Parathyroid adenoma (tissue), 2 donors: ENCODE measurements at regions not wholly inside any gene's neighbourhood (a gene's known extent, or its start where the extent isn't known, plus 50 kb on each side); places are given as distances from the start of the nearest gene placed in this dataset.

Experiments
- H2AFZ ChIP-seq: fragments of 300-600 bp; sonication (generic); one replicate; pipeline ENCODE4 v1.7.0; 2017; ENCODE audit warnings: antibody characterized with exemption, mild to moderate bottlenecking
- H3K27ac ChIP-seq: fragments of 300-600 bp; sonication (generic); one replicate; pipeline ENCODE4 v1.7.0; 2017
- H3K27me3 ChIP-seq: fragments of 300-600 bp; sonication (generic); one replicate; pipeline ENCODE4 v1.7.0; 2017; ENCODE audit warnings: low read length; ENCODE audit not compliant: control insufficient read depth, insufficient read depth
- H3K36me3 ChIP-seq: fragments of 300-600 bp; sonication (generic); one replicate; pipeline ENCODE4 v1.7.0; 2017; ENCODE audit warnings: low read length; ENCODE audit not compliant: control insufficient read depth, insufficient read depth
- H3K4me1 ChIP-seq: fragments of 300-600 bp; sonication (generic); one replicate; pipeline ENCODE4 v1.7.0; 2017; ENCODE audit warnings: control low read depth
- H3K4me2 ChIP-seq: fragments of 300-600 bp; sonication (generic); one replicate; pipeline ENCODE4 v1.7.0; 2017; ENCODE audit warnings: low read length
- H3K4me3 ChIP-seq: fragments of 300-600 bp; sonication (generic); one replicate; pipeline ENCODE4 v1.7.0; 2017; ENCODE audit warnings: low read depth, low read length
- H3K79me2 ChIP-seq: fragments of 300-600 bp; sonication (generic); one replicate; pipeline ENCODE4 v1.7.0; 2017; ENCODE audit warnings: control low read depth
- H3K9ac ChIP-seq: fragments of 300-600 bp; sonication (generic); one replicate; pipeline ENCODE4 v1.7.0; 2017; ENCODE audit warnings: mild to moderate bottlenecking
- H3K9me3 ChIP-seq: fragments of 300-600 bp; sonication (generic); one replicate; pipeline ENCODE4 v1.7.0; 2017; ENCODE audit warnings: low read length; ENCODE audit not compliant: control insufficient read depth
- CTCF ChIP-seq: fragments of 300-600 bp; sonication (generic); IDR thresholded peaks from one replicate; pipeline ENCODE4 v1.7.0; 2017; ENCODE audit warnings: antibody characterized with exemption, mild to moderate bottlenecking
- donor health status: primary hyperparathyroidism.

GRCh38 chr10:130542761-130543160, 406.6 kb downstream of the GLRX3 start:
- no peak overlapping the region for H3K9ac ChIP-seq
- H3K36me3 ChIP-seq = no peaks in the 10 kb centered on the region
- H3K27me3 ChIP-seq = no peaks in the 10 kb centered on the region
- H3K79me2 ChIP-seq = no peaks in the 10 kb centered on the region
- no peak overlapping the region for H2AFZ ChIP-seq
- H3K4me1 ChIP-seq = no peaks in the 10 kb centered on the region
- no peak overlapping the region for H3K4me3 ChIP-seq
- H3K9me3 ChIP-seq = no peaks in the 10 kb centered on the region
- H3K4me2 ChIP-seq = no peak overlapping the region
- no peak overlapping the region for H3K27ac ChIP-seq
- TF ChIP-seq CTCF = no peak

DNA sequence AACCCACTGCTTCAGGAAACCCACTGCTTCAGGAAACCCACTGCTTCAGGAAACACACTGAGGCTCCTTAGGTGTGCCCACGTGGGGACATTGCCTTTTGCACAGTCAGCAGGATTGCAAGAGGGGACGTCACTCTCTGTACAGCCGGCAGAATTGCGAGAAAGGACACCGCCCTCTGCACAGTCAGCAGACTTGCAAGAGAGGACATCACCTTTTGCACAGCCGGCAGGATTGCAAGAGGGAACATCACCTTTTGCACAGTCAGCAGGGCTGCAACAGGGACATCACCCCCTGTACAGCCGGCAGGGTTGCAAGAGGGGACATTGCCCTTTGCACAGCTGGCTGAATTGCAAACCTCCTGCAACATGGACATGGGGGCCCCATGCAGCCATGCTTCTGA, 407.6 kb downstream of the GLRX3 start:
- no peaks in the 10 kb centered on the region for H3K79me2 ChIP-seq
- no peak for TF ChIP-seq CTCF
- H3K27ac ChIP-seq = no peak overlapping the region
- H3K9ac ChIP-seq = no peak overlapping the region
- H3K27me3 ChIP-seq = no peaks in the 10 kb centered on the region
- H2AFZ ChIP-seq = no peak overlapping the region
- H3K4me3 ChIP-seq = no peak overlapping the region
- no peaks in the 10 kb centered on the region for H3K36me3 ChIP-seq
- no peaks in the 10 kb centered on the region for H3K9me3 ChIP-seq
- no peak overlapping the region for H3K4me2 ChIP-seq
- H3K4me1 ChIP-seq = no peaks in the 10 kb centered on the region

DNA sequence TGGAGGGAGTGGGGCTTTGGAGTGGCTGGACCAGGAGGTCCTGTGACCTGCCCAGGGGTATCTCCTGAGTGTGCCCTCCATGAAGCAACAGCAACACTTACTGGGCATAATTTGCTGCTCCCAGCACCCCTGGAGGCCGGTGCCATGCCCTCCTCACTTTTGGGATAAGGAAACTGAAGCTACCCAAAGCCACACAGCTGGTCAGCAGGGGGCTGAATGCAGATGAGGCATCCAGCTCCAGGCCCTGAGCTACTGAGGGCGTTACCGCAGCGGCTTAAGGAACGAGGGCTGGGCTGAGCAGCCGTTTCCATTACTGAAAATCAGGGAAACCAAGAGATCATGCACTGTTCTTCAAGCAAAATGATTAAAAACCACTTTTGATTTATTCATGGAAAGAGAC, 408.9 kb downstream of the GLRX3 start:
- H2AFZ ChIP-seq = no peak overlapping the region
- H3K79me2 ChIP-seq = no peaks in the 10 kb centered on the region
- no peak overlapping the region for H3K4me2 ChIP-seq
- no peak for TF ChIP-seq CTCF
- no peaks in the 10 kb centered on the region for H3K36me3 ChIP-seq
- no peak overlapping the region for H3K27ac ChIP-seq
- no peaks in the 10 kb centered on the region for H3K4me1 ChIP-seq
- no peak overlapping the region for H3K9ac ChIP-seq
- no peak overlapping the region for H3K4me3 ChIP-seq
- no peaks in the 10 kb centered on the region for H3K9me3 ChIP-seq
- H3K27me3 ChIP-seq = no peaks in the 10 kb centered on the region

DNA sequence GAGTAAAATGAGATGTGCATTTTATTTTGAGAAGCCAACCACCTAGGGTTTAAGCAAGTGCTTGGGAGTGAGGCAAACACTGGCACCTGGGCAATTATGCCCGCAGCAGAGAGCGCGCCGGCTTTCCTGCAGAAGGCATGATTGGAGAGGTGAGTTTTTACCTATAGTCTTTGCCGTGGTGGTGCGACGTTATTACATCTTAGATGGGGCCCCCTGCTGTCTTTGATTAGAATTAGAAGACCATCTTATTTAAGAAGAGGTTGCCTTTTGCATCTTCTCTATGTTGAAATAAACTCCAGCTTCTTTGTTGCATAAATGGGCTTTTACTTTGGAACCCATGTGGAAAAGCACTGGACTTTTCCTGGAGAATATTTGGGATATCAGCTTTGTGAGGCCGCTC, 409.5 kb downstream of the GLRX3 start:
- TF ChIP-seq CTCF = no peak
- H3K4me3 ChIP-seq = no peak overlapping the region

GRCh38 chr10:130546841-130547240, 410.6 kb downstream of the GLRX3 start:
- TF ChIP-seq CTCF = no peak
- no peaks in the 10 kb centered on the region for H3K27me3 ChIP-seq

More for the DNA sequence above, 409.5 kb downstream of the GLRX3 start:
- H3K27ac ChIP-seq = no peak overlapping the region
- H2AFZ ChIP-seq = no peak overlapping the region
- H3K9ac ChIP-seq = no peak overlapping the region
- H3K27me3 ChIP-seq = no peaks in the 10 kb centered on the region
- no peaks in the 10 kb centered on the region for H3K79me2 ChIP-seq
- H3K9me3 ChIP-seq = no peaks in the 10 kb centered on the region
- no peak overlapping the region for H3K4me2 ChIP-seq
- no peaks in the 10 kb centered on the region for H3K4me1 ChIP-seq
- H3K36me3 ChIP-seq = no peaks in the 10 kb centered on the region

More at GRCh38 chr10:130546841-130547240, 410.6 kb downstream of the GLRX3 start:
- no peak overlapping the region for H2AFZ ChIP-seq
- H3K79me2 ChIP-seq = no peaks in the 10 kb centered on the region
- no peaks in the 10 kb centered on the region for H3K4me1 ChIP-seq
- H3K9ac ChIP-seq = no peak overlapping the region
- H3K4me3 ChIP-seq = no peak overlapping the region
- no peaks in the 10 kb centered on the region for H3K9me3 ChIP-seq
- no peaks in the 10 kb centered on the region for H3K36me3 ChIP-seq
- no peak overlapping the region for H3K4me2 ChIP-seq
- no peak overlapping the region for H3K27ac ChIP-seq
